CD4-positive, alpha-beta T cell (primary cell): ENCODE measurements at regions not wholly inside any gene's neighbourhood (a gene's known extent, or its start where the extent isn't known, plus 50 kb on each side); places are given as distances from the start of the nearest gene placed in this dataset.

Experiments
- ATAC-seq: fragments of 200-7000 bp; cut with Tn5 transposase; one replicate; pipeline ENCODE4 v1.10.0; 2022; ENCODE audit warnings: mild to moderate bottlenecking; ENCODE audit not compliant: poor library complexity
- CTCF ChIA-PET: fragments of 350-600 bp; sonication (Branson Sonifier 250); formaldehyde crosslinking; loops from one replicate; lab custom pipeline; 2021; ENCODE audit warnings: antibody characterized with exemption, inconsistent platforms; lab: Charles Lee
- POLR2A ChIA-PET: fragments of 350-600 bp; sonication (Branson Sonifier 250); formaldehyde crosslinking; loops from one replicate; lab custom pipeline; 2021; ENCODE audit warnings: antibody characterized with exemption, inconsistent platforms; lab: Charles Lee
- DNase-seq, 14 experiments: peaks; one replicate each; pipeline ENCODE4 v3.0.0-alpha.2; 2013 to 2020; ENCODE audit warnings: mixed read lengths in 2 of 14
- H3K27ac ChIP-seq, 2 donors: one replicate each; pipeline versions ENCODE4 v1.5.1 to v1.7.0; 2013; ENCODE audit warnings: low read length in 2 of 2, low read depth in 1 of 2, mild to moderate bottlenecking in 1 of 2
- H3K27me3 ChIP-seq, 2 experiments: 1 replicate in 1 of 2; 2 replicates in 1 of 2; pipeline versions ENCODE4 v1.6.1 to v1.7.0; 2013; ENCODE audit warnings: low read length in 2 of 2, control low read depth in 1 of 2, mild to moderate bottlenecking in 1 of 2, moderate library complexity in 1 of 2; ENCODE audit not compliant: insufficient read depth in 2 of 2, control insufficient read depth in 1 of 2
- H3K36me3 ChIP-seq: one replicate; pipeline ENCODE4 v1.6.1; 2013; ENCODE audit warnings: low read length, control low read depth; ENCODE audit not compliant: insufficient read depth
- H3K4me1 ChIP-seq: one replicate; pipeline ENCODE4 v1.6.1; 2013; ENCODE audit warnings: low read length, control low read depth; ENCODE audit not compliant: insufficient read depth
- H3K4me3 ChIP-seq: one replicate; pipeline ENCODE4 v1.5.1; 2013; ENCODE audit warnings: mild to moderate bottlenecking, low read length, moderate library complexity
- H3K9me3 ChIP-seq, 2 experiments: 1 replicate in 1 of 2; 2 replicates in 1 of 2; pipeline versions ENCODE4 v1.6.1 to v1.7.0; 2013; ENCODE audit warnings: low read length in 2 of 2, mild to moderate bottlenecking in 2 of 2, control low read depth in 1 of 2, moderate library complexity in 1 of 2; ENCODE audit not compliant: control insufficient read depth in 1 of 2, insufficient read depth in 1 of 2
- H3K27ac Mint-ChIP-seq: one replicate; pipeline ENCODE4 v1.8.0; 2020; ENCODE audit warnings: mixed read lengths
- H3K27me3 Mint-ChIP-seq: one replicate; pipeline ENCODE4 v1.8.0; 2021; ENCODE audit warnings: mixed read lengths
- H3K36me3 Mint-ChIP-seq: one replicate; pipeline ENCODE4 v1.8.0; 2021; ENCODE audit warnings: low read depth, mixed read lengths
- H3K4me1 Mint-ChIP-seq: one replicate; pipeline ENCODE4 v1.8.0; 2021; ENCODE audit warnings: low read depth, mixed read lengths
- H3K4me3 Mint-ChIP-seq: one replicate; pipeline ENCODE4 v1.8.0; 2020; ENCODE audit warnings: mild to moderate bottlenecking, mixed read lengths
- H3K9me3 Mint-ChIP-seq: one replicate; pipeline ENCODE4 v1.8.0; 2020; ENCODE audit warnings: mixed read lengths
- intact Hi-C, 2 experiments: fragments of 100-400 bp; cut with DNase I in 1 of 2; cut with micrococcal nuclease in 1 of 2; formaldehyde crosslinking; loops; one replicate each; pipeline versions ENCODE4 v1.15.1 to v1.9.0; 2023 to 2025; cut with DNase I, micrococcal nuclease
- TF ChIP-seq, protein P1 (sequence below): fragments of 200-600 bp; IDR thresholded peaks from one replicate; pipeline ENCODE4 v1.8.0; 2022; ENCODE audit warnings: antibody characterized with exemption, mild to moderate bottlenecking

DNA sequence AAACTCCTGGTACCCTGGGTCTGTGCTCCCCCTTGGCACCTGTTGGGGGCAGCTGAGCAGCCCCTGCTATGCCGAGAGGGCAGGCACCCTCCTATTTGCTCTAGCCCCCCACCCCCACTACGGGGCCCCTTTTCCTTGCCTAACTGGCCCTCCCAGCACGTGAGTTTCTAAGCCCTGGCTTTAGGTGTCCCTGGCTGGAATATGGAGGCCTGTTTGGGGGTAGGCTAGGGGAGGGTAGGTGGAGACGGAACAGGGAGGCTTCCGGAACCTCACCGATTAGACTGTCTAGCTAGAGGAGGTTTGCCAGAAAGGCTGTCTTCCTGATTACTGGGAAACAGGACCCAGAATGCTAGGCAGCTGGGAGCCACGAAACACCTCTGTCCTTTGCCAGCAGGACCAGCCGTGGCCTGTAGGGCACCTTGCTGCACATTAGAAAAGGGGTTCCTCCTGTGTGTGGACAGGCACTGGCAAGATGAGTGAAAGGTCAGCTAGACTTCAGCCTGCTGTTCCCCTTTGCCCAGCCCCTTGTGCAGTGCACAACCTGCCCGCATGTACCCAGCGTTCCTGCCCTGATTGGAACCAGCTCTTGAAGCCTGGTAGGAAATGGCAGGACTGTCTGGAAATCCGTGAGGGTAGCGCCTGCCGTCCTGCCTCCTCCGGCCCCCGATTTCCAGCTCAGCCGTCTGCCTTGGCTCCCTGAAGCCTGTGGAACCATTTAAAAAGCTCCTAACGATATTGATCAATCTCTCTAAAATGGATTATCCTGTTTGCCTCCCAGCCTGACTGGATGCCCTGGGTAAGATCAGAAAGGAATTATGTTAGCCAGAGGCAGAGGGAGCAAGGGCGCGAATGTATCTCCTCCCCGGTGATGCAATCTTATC lies 83.4 kb upstream of the GSE1 start:
- Mint-ChIP-seq H3K36me3 (no peaks in the 10 kb centered on the region), H3K4me1 (no peaks in the 10 kb centered on the region), H3K27me3 (no peaks in the 10 kb centered on the region), H3K4me3 (no peak overlapping the region), H3K9me3 (no peaks in the 10 kb centered on the region), H3K27ac (no peak overlapping the region)
- TF ChIP-seq, protein P1, sequence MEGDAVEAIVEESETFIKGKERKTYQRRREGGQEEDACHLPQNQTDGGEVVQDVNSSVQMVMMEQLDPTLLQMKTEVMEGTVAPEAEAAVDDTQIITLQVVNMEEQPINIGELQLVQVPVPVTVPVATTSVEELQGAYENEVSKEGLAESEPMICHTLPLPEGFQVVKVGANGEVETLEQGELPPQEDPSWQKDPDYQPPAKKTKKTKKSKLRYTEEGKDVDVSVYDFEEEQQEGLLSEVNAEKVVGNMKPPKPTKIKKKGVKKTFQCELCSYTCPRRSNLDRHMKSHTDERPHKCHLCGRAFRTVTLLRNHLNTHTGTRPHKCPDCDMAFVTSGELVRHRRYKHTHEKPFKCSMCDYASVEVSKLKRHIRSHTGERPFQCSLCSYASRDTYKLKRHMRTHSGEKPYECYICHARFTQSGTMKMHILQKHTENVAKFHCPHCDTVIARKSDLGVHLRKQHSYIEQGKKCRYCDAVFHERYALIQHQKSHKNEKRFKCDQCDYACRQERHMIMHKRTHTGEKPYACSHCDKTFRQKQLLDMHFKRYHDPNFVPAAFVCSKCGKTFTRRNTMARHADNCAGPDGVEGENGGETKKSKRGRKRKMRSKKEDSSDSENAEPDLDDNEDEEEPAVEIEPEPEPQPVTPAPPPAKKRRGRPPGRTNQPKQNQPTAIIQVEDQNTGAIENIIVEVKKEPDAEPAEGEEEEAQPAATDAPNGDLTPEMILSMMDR: no peak
- no peaks in the 10 kb centered on the region for H3K9me3 ChIP-seq
- H3K4me1 ChIP-seq: no peaks in the 10 kb centered on the region
- no peak overlapping the region for H3K4me3 ChIP-seq
- H3K36me3 ChIP-seq: no peaks in the 10 kb centered on the region
- DNase-seq: no peak
- H3K27me3 ChIP-seq: no peaks in the 10 kb centered on the region
- H3K27ac ChIP-seq: no peak overlapping the region
- ChIA-PET CTCF (interaction anchor here (1.5 to 1.6 kb wide), 2 partner anchors 81 to 86 kb away, joined by 3 read pairs; no protein-coding TSS in a partner anchor), POLR2A (interaction anchor here (1.0 kb wide), 1 partner anchor 25 kb away, joined by 3 read pairs; no protein-coding TSS in a partner anchor)
- intact Hi-C loops: loop anchor here in 1 of 2 experiments (2.0 kb wide), 1 partner anchor 81 kb away; no protein-coding TSS in a partner anchor
- ATAC-seq: no peak

- no peak overlapping the region for H3K4me3 ChIP-seq
- POLR2A ChIA-PET: interaction anchor here (1.0 kb wide), 1 partner anchor 24 kb away, joined by 3 read pairs; no protein-coding TSS in a partner anchor
- Mint-ChIP-seq H3K9me3 (no peaks in the 10 kb centered on the region), H3K36me3 (no peaks in the 10 kb centered on the region), H3K27me3 (no peaks in the 10 kb centered on the region), H3K4me1 (no peaks in the 10 kb centered on the region), H3K27ac (no peak overlapping the region), H3K4me3 (no peak overlapping the region)
- no peaks in the 10 kb centered on the region for H3K27me3 ChIP-seq
- H3K36me3 ChIP-seq: no peaks in the 10 kb centered on the region
- CTCF ChIA-PET: interaction anchor here (1.5 kb wide), 1 partner anchor 80 kb away, joined by 3 read pairs; no protein-coding TSS in a partner anchor
- TF ChIP-seq, protein P1: no peak
- intact Hi-C loops: no loop called here
- no peaks in the 10 kb centered on the region for H3K9me3 ChIP-seq
- no peaks in the 10 kb centered on the region for H3K4me1 ChIP-seq
- DNase-seq (no peak), ATAC-seq (no peak)
- H3K27ac ChIP-seq: no peak overlapping the region
These were observed 82.8 kb upstream of the GSE1 start for GRCh38 chr16:85530370-85530739.

- ATAC-seq (no peak), DNase-seq (no peak)
- intact Hi-C loops: no loop called here
- POLR2A ChIA-PET: no interaction called here
- no peaks in the 10 kb centered on the region for H3K9me3 Mint-ChIP-seq
- H3K27ac Mint-ChIP-seq: no peak overlapping the region
- H3K27me3 Mint-ChIP-seq: no peaks in the 10 kb centered on the region
- Histone ChIP-seq H3K4me1 (peaks cover 7% of the 10 kb centered on the region), H3K9me3 (no peaks in the 10 kb centered on the region), H3K36me3 (no peaks in the 10 kb centered on the region), H3K4me3 (no peak overlapping the region), H3K27ac (no peak overlapping the region), H3K27me3 (no peaks in the 10 kb centered on the region)
- H3K4me1 Mint-ChIP-seq: no peaks in the 10 kb centered on the region
- no peaks in the 10 kb centered on the region for H3K36me3 Mint-ChIP-seq
- CTCF ChIA-PET: no interaction called here
- no peak overlapping the region for H3K4me3 Mint-ChIP-seq
- TF ChIP-seq, protein P1: no peak
These were observed 81.6 kb upstream of the GSE1 start for GRCh38 chr16:85531516-85531915.
